ENCODE measurements at regions not wholly inside any gene's neighbourhood (a gene's known extent, or its start where the extent isn't known, plus 50 kb on each side); places are given as distances from the start of the nearest gene placed in this dataset.

- no peak overlapping the region for H2AFZ ChIP-seq (ENCODE audit: low read length)
- no peaks in the 10 kb centered on the region for H3K27me3 ChIP-seq (ENCODE audit: insufficient read depth, low read length)
- H3K9me3 ChIP-seq (ENCODE audit: low read length): no peaks in the 10 kb centered on the region
- H3K9ac ChIP-seq (ENCODE audit: low read length): no peak overlapping the region
- H3K9me2 ChIP-seq (ENCODE audit: low read depth, low read length): no peaks in the 10 kb centered on the region
- no peaks in the 10 kb centered on the region for H3K4me1 ChIP-seq (ENCODE audit: insufficient read depth, low read length, severe bottlenecking)
- no peaks in the 10 kb centered on the region for H4K20me1 ChIP-seq (ENCODE audit: insufficient read depth, low read length)
- H3K79me2 ChIP-seq (ENCODE audit: insufficient read depth, low read length): no peaks in the 10 kb centered on the region
- TF ChIP-seq, protein P1, sequence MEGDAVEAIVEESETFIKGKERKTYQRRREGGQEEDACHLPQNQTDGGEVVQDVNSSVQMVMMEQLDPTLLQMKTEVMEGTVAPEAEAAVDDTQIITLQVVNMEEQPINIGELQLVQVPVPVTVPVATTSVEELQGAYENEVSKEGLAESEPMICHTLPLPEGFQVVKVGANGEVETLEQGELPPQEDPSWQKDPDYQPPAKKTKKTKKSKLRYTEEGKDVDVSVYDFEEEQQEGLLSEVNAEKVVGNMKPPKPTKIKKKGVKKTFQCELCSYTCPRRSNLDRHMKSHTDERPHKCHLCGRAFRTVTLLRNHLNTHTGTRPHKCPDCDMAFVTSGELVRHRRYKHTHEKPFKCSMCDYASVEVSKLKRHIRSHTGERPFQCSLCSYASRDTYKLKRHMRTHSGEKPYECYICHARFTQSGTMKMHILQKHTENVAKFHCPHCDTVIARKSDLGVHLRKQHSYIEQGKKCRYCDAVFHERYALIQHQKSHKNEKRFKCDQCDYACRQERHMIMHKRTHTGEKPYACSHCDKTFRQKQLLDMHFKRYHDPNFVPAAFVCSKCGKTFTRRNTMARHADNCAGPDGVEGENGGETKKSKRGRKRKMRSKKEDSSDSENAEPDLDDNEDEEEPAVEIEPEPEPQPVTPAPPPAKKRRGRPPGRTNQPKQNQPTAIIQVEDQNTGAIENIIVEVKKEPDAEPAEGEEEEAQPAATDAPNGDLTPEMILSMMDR (IDR thresholded peaks at IDR 0.05; ENCODE audit: low read length): no peak
- no peak for TF ChIP-seq EZH2 (IDR thresholded peaks at IDR 0.05; ENCODE audit: borderline replicate concordance, low read length)
- H3K4me2 ChIP-seq (ENCODE audit: low read length): no peak overlapping the region
- H3K36me3 ChIP-seq (ENCODE audit: insufficient read depth, low read length): no peaks in the 10 kb centered on the region
- H3F3A ChIP-seq (ENCODE audit: insufficient read depth, low read length): no peaks in the 10 kb centered on the region
- H3K4me3 ChIP-seq (ENCODE audit: low read depth, low read length, poor library complexity, severe bottlenecking): no peak overlapping the region
- no peak overlapping the region for H3K27ac ChIP-seq (ENCODE audit: low read depth, low read length, poor library complexity, severe bottlenecking)
These were observed 424.3 kb downstream of the SLC4A3 start for GRCh38 chr2:220051716-220052115.

- Histone ChIP-seq H3K4me2 (ENCODE audit: low read length) (no peak overlapping the region), H2AFZ (ENCODE audit: low read length) (no peak overlapping the region), H3F3A (ENCODE audit: insufficient read depth, low read length) (no peaks in the 10 kb centered on the region), H3K27me3 (ENCODE audit: insufficient read depth, low read length) (no peaks in the 10 kb centered on the region), H3K4me3 (ENCODE audit: low read depth, low read length, poor library complexity, severe bottlenecking) (no peak overlapping the region), H3K9ac (ENCODE audit: low read length) (no peak overlapping the region), H3K9me2 (ENCODE audit: low read depth, low read length) (no peaks in the 10 kb centered on the region), H4K20me1 (ENCODE audit: insufficient read depth, low read length) (no peaks in the 10 kb centered on the region), H3K27ac (ENCODE audit: low read depth, low read length, poor library complexity, severe bottlenecking) (no peak overlapping the region), H3K79me2 (ENCODE audit: insufficient read depth, low read length) (no peaks in the 10 kb centered on the region), H3K4me1 (ENCODE audit: insufficient read depth, low read length, severe bottlenecking) (no peaks in the 10 kb centered on the region), H3K36me3 (ENCODE audit: insufficient read depth, low read length) (no peaks in the 10 kb centered on the region), H3K9me3 (ENCODE audit: low read length) (no peaks in the 10 kb centered on the region)
- no peak for TF ChIP-seq EZH2 (IDR thresholded peaks at IDR 0.05; ENCODE audit: borderline replicate concordance, low read length)
- TF ChIP-seq, protein P1 (IDR thresholded peaks at IDR 0.05; ENCODE audit: low read length): peak; percentile 55
These were observed 426.5 kb downstream of the SLC4A3 start for GRCh38 chr2:220053919-220054318.

- Histone ChIP-seq H3K27ac (ENCODE audit: low read depth, low read length, poor library complexity, severe bottlenecking) (no peak overlapping the region), H3K4me1 (ENCODE audit: insufficient read depth, low read length, severe bottlenecking) (no peaks in the 10 kb centered on the region), H3K36me3 (ENCODE audit: insufficient read depth, low read length) (no peaks in the 10 kb centered on the region), H3K9me2 (ENCODE audit: low read depth, low read length) (no peaks in the 10 kb centered on the region), H3K9me3 (ENCODE audit: low read length) (no peaks in the 10 kb centered on the region), H2AFZ (ENCODE audit: low read length) (no peak overlapping the region), H3K79me2 (ENCODE audit: insufficient read depth, low read length) (no peaks in the 10 kb centered on the region), H4K20me1 (ENCODE audit: insufficient read depth, low read length) (no peaks in the 10 kb centered on the region), H3K27me3 (ENCODE audit: insufficient read depth, low read length) (no peaks in the 10 kb centered on the region), H3K4me2 (ENCODE audit: low read length) (no peak overlapping the region), H3K9ac (ENCODE audit: low read length) (no peak overlapping the region), H3K4me3 (ENCODE audit: low read depth, low read length, poor library complexity, severe bottlenecking) (no peak overlapping the region), H3F3A (ENCODE audit: insufficient read depth, low read length) (no peaks in the 10 kb centered on the region)
- TF ChIP-seq, protein P1 (IDR thresholded peaks at IDR 0.05; ENCODE audit: low read length): no peak
- TF ChIP-seq EZH2 (IDR thresholded peaks at IDR 0.05; ENCODE audit: borderline replicate concordance, low read length): no peak
These were observed 430.0 kb downstream of the SLC4A3 start for GRCh38 chr2:220057391-220057790.

Data from OCI-LY1 (cell line).